Activated T-cell treated with anti-CD3 and anti-CD28 coated beads for 24 hours (primary cell): ENCODE measurements at regions not wholly inside any gene's neighbourhood (a gene's known extent, or its start where the extent isn't known, plus 50 kb on each side); places are given as distances from the start of the nearest gene placed in this dataset.

Experiments used
- DNase-seq: peaks from one replicate; pipeline ENCODE4 v3.0.0-alpha.2; 2020; ENCODE audit warnings: low read depth

GRCh38 chr9:89864257-89864656, 259.4 kb downstream of the GADD45G start:
- no peak for DNase-seq

- no peak for DNase-seq
Measured at GRCh38 chr9:89864731-89865130, 259.9 kb downstream of the GADD45G start.

- no peak for DNase-seq
Measured at GRCh38 chr9:89865357-89865756, 260.5 kb downstream of the GADD45G start.

- DNase-seq: no peak
Measured at GRCh38 chr9:89865981-89866380, 261.2 kb downstream of the GADD45G start.

GRCh38 chr9:89866701-89867100, 261.9 kb downstream of the GADD45G start:
- no peak for DNase-seq

- no peak for DNase-seq
Measured at GRCh38 chr9:89868100-89868499, 263.3 kb downstream of the GADD45G start.

- no peak for DNase-seq
Measured at GRCh38 chr9:89869793-89870580, 265.2 kb downstream of the GADD45G start.

GRCh38 chr9:89871871-89872331, 267.1 kb downstream of the GADD45G start:
- no peak for DNase-seq

- DNase-seq: no peak
Measured at GRCh38 chr9:89872426-89872912, 267.7 kb downstream of the GADD45G start.

- no peak for DNase-seq
Measured at GRCh38 chr9:89872913-89873707, 268.3 kb downstream of the GADD45G start.

GRCh38 chr9:89873801-89874200, 269.0 kb downstream of the GADD45G start:
- DNase-seq: no peak

GRCh38 chr9:89874351-89875321, 269.8 kb downstream of the GADD45G start:
- no peak for DNase-seq

GRCh38 chr9:89877051-89878002, 272.5 kb downstream of the GADD45G start:
- no peak for DNase-seq

- no peak for DNase-seq
Measured at GRCh38 chr9:89878003-89878411, 273.2 kb downstream of the GADD45G start.

- DNase-seq: no peak
Measured at GRCh38 chr9:89878687-89879086, 273.9 kb downstream of the GADD45G start.

- no peak for DNase-seq
Measured at GRCh38 chr9:89879276-89879675, 274.5 kb downstream of the GADD45G start.

- no peak for DNase-seq
Measured at GRCh38 chr9:89879701-89880100, 274.9 kb downstream of the GADD45G start.

GRCh38 chr9:89880161-89880560, 275.3 kb downstream of the GADD45G start:
- DNase-seq: no peak

GRCh38 chr9:89880721-89881120, 275.9 kb downstream of the GADD45G start:
- no peak for DNase-seq

- DNase-seq: no peak
Measured at GRCh38 chr9:89881431-89881830, 276.6 kb downstream of the GADD45G start.

- DNase-seq: no peak
Measured at GRCh38 chr9:89882930-89883361, 278.1 kb downstream of the GADD45G start.
